Parathyroid adenoma (tissue), 2 donors: ENCODE measurements at regions not wholly inside any gene's neighbourhood (a gene's known extent, or its start where the extent isn't known, plus 50 kb on each side); places are given as distances from the start of the nearest gene placed in this dataset.

ENCODE experiments used
- H2AFZ ChIP-seq: fragments of 300-600 bp; sonication (generic); one replicate; pipeline ENCODE4 v1.7.0; 2017; ENCODE audit warnings: antibody characterized with exemption, mild to moderate bottlenecking
- H3K27ac ChIP-seq: fragments of 300-600 bp; sonication (generic); one replicate; pipeline ENCODE4 v1.7.0; 2017
- H3K27me3 ChIP-seq: fragments of 300-600 bp; sonication (generic); one replicate; pipeline ENCODE4 v1.7.0; 2017; ENCODE audit warnings: low read length; ENCODE audit not compliant: control insufficient read depth, insufficient read depth
- H3K36me3 ChIP-seq: fragments of 300-600 bp; sonication (generic); one replicate; pipeline ENCODE4 v1.7.0; 2017; ENCODE audit warnings: low read length; ENCODE audit not compliant: control insufficient read depth, insufficient read depth
- H3K4me1 ChIP-seq: fragments of 300-600 bp; sonication (generic); one replicate; pipeline ENCODE4 v1.7.0; 2017; ENCODE audit warnings: control low read depth
- H3K4me2 ChIP-seq: fragments of 300-600 bp; sonication (generic); one replicate; pipeline ENCODE4 v1.7.0; 2017; ENCODE audit warnings: low read length
- H3K4me3 ChIP-seq: fragments of 300-600 bp; sonication (generic); one replicate; pipeline ENCODE4 v1.7.0; 2017; ENCODE audit warnings: low read depth, low read length
- H3K79me2 ChIP-seq: fragments of 300-600 bp; sonication (generic); one replicate; pipeline ENCODE4 v1.7.0; 2017; ENCODE audit warnings: control low read depth
- H3K9ac ChIP-seq: fragments of 300-600 bp; sonication (generic); one replicate; pipeline ENCODE4 v1.7.0; 2017; ENCODE audit warnings: mild to moderate bottlenecking
- H3K9me3 ChIP-seq: fragments of 300-600 bp; sonication (generic); one replicate; pipeline ENCODE4 v1.7.0; 2017; ENCODE audit warnings: low read length; ENCODE audit not compliant: control insufficient read depth
- TF ChIP-seq, protein P1 (sequence below): fragments of 300-600 bp; sonication (generic); IDR thresholded peaks from one replicate; pipeline ENCODE4 v1.7.0; 2017; ENCODE audit warnings: antibody characterized with exemption, mild to moderate bottlenecking
- donor health status: primary hyperparathyroidism.

DNA sequence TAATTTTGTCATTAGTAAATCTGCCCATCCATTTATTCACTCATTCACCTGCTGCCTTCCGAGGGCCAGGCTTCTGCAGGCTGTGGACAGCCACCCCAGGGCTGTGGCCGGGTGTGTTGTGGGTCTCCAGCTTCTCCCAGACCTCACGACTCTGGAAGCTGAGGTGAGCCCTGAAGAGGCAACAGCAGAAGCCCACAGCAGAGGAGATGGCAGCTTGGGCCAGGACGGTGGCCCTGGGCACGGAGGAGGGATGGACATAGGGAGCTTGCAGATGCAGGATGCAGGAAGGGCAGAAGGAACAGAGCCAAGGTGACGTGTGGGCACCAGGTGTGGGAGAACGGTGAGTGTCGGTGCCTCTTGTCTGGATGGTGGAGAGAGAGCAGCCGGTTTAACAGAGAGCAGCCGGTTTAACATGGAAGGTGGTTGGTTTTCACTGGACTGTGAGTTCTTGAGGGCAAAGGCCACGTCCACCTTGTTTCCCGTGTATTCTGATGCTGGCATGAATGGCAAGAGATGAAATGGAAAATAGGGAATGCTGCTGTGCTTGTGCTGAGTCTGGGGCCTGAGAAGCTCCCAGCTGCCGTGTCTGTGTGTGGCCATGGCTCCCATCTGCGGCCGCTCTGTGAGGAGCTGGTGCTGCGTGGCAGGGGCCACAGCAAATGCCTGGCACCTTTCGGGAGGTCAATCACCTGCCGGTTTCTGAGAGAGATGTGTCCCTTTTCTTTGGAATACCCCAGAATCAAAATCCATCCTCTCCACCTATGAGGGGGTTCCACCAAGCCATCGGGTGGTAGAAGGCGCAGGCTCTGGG is 669.9 kb downstream of the BRD1 start:
- TF ChIP-seq, protein P1, sequence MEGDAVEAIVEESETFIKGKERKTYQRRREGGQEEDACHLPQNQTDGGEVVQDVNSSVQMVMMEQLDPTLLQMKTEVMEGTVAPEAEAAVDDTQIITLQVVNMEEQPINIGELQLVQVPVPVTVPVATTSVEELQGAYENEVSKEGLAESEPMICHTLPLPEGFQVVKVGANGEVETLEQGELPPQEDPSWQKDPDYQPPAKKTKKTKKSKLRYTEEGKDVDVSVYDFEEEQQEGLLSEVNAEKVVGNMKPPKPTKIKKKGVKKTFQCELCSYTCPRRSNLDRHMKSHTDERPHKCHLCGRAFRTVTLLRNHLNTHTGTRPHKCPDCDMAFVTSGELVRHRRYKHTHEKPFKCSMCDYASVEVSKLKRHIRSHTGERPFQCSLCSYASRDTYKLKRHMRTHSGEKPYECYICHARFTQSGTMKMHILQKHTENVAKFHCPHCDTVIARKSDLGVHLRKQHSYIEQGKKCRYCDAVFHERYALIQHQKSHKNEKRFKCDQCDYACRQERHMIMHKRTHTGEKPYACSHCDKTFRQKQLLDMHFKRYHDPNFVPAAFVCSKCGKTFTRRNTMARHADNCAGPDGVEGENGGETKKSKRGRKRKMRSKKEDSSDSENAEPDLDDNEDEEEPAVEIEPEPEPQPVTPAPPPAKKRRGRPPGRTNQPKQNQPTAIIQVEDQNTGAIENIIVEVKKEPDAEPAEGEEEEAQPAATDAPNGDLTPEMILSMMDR = no peak
- H2AFZ ChIP-seq = no peak overlapping the region
- no peak overlapping the region for H3K27ac ChIP-seq
- no peak overlapping the region for H3K4me2 ChIP-seq
- H3K79me2 ChIP-seq = no peaks in the 10 kb centered on the region
- no peaks in the 10 kb centered on the region for H3K27me3 ChIP-seq
- H3K36me3 ChIP-seq = no peaks in the 10 kb centered on the region
- H3K4me3 ChIP-seq = no peak overlapping the region
- H3K9me3 ChIP-seq = no peaks in the 10 kb centered on the region
- H3K4me1 ChIP-seq = no peaks in the 10 kb centered on the region
- no peak overlapping the region for H3K9ac ChIP-seq

DNA sequence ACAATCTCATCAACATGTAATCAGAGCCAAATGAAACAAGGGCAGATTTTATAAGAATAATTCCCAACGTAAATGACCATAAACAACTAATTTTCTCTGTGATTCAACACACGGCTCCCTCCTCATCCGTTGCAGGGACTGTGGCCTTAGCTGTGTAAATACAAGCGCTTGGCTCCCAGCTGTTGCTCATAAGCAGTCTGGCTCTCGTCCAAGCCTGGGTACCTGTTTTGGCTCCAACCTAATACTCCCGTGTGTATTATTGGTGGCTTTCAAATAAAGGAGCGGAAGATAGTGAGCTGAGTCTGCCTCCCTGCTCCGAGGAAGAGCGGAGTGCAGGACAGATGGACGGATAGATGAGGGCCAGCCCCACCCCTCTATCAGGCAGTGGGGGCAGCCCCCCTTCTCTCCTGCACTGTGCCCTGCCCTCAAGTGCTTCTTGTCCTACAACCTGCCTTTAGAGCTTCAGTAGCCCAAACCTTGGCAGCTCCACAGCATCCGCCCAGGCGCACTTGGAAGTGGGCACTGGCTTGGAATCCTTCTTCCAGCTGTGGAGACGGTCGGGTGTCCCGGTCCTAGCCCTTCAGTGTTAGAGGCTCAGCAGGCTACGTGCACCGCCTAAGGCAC is 670.9 kb downstream of the BRD1 start:
- Histone ChIP-seq H3K36me3 (no peaks in the 10 kb centered on the region), H3K4me2 (no peak overlapping the region), H3K4me1 (no peaks in the 10 kb centered on the region), H3K9ac (no peak overlapping the region), H3K9me3 (no peaks in the 10 kb centered on the region), H3K4me3 (no peak overlapping the region), H3K79me2 (no peaks in the 10 kb centered on the region), H2AFZ (no peak overlapping the region), H3K27ac (no peak overlapping the region), H3K27me3 (no peaks in the 10 kb centered on the region)
- TF ChIP-seq, protein P1 = no peak

DNA sequence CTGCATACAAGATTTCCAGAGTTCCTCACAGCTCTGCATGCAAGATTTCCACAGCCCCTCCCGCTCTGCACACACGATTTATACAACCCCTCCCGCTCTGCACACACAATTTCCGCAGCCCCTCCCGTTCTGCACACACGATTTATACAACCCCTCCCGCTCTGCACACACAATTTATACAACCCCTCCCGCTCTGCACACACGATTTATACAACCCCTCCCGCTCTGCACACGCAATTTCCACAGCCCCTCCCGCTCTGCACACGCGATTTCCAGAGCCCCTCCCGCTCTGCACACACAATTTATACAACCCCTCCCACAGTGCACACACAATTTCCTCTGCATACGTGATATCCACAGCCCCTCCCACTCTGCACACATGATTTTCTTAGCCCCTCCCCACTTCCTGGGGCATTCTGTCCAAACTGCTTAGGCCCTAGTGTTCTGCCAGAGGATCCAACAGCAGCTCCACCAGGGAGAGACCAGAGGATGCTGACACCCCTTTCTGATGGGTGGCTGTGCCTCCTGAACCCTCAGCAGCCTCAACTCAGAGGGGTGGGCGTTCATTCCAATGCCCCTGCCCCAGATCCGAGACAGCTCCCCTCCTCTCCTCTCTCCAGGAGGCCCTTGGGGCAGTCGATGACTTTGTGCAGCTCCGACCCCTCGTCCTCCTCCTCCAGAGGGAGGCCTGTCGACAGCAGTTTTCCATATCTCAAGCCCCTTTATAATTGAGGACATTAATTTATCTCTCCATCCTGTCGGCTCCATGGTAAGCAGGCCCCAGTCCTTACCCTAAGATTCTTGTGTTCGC is 671.7 kb downstream of the BRD1 start:
- no peak overlapping the region for H2AFZ ChIP-seq
- no peak overlapping the region for H3K4me2 ChIP-seq
- no peak overlapping the region for H3K9ac ChIP-seq
- TF ChIP-seq, protein P1 = no peak
- no peaks in the 10 kb centered on the region for H3K9me3 ChIP-seq
- H3K4me1 ChIP-seq = no peaks in the 10 kb centered on the region
- no peak overlapping the region for H3K4me3 ChIP-seq
- no peak overlapping the region for H3K27ac ChIP-seq
- H3K79me2 ChIP-seq = no peaks in the 10 kb centered on the region
- H3K36me3 ChIP-seq = no peaks in the 10 kb centered on the region
- no peaks in the 10 kb centered on the region for H3K27me3 ChIP-seq

DNA sequence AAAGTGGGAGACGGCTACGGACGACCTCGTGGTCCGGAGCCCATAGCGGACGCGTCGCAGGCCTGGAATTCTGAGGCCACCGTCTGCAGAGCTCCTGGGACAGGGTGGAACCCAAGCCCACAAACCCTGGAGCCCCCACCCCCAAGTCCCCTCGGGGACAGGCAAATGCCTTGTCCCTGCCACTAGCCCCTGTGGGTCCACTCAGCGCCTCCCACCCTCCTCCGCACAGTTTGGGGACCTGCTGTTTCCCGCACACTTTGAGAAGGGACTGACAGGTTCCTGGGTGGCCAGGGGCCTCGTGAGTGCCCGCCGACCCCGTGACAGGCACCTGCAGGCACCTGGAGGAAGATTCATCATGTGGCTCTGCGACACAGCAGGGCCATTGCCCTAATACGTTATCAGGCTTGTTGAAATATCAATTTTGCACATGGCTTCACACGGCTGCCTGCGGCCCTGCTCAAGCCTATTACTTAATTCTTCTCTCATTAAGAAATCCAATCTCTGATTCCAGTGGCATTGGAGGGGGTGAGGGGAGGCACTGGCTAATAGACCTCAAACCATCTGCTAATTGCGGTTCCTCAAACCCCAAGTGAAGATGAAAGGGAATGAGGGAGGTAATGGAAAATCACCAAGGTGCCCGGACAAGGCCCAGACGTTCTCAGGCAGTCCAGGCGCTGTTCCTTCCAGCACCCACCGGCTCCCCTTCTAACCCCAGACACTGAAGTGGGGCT is 672.5 kb downstream of the BRD1 start:
- no peak overlapping the region for H3K27ac ChIP-seq
- no peaks in the 10 kb centered on the region for H3K9me3 ChIP-seq
- no peaks in the 10 kb centered on the region for H3K36me3 ChIP-seq
- no peaks in the 10 kb centered on the region for H3K79me2 ChIP-seq
- no peak overlapping the region for H3K4me2 ChIP-seq
- no peaks in the 10 kb centered on the region for H3K4me1 ChIP-seq
- no peak overlapping the region for H3K4me3 ChIP-seq
- H2AFZ ChIP-seq = no peak overlapping the region
- H3K27me3 ChIP-seq = no peaks in the 10 kb centered on the region
- no peak overlapping the region for H3K9ac ChIP-seq
- TF ChIP-seq, protein P1 = no peak
